22Rv1 (cell line): ENCODE measurements at regions not wholly inside any gene's neighbourhood (a gene's known extent, or its start where the extent isn't known, plus 50 kb on each side); places are given as distances from the start of the nearest gene placed in this dataset.
A peak's percentile ranks its signal among the peaks of the same experiment; 100 is the strongest.

ENCODE experiments used
- CTCF ChIP-seq: fragments of 450-650 bp; IDR thresholded peaks from 2 replicates; pipeline ENCODE4 v1.5.1; 2017; ENCODE audit warnings: mild to moderate bottlenecking
- ZFX ChIP-seq: fragments of 450-650 bp; IDR thresholded peaks from 2 replicates; pipeline ENCODE4 v1.6.1; 2017; ENCODE audit warnings: antibody characterized with exemption, borderline replicate concordance

DNA sequence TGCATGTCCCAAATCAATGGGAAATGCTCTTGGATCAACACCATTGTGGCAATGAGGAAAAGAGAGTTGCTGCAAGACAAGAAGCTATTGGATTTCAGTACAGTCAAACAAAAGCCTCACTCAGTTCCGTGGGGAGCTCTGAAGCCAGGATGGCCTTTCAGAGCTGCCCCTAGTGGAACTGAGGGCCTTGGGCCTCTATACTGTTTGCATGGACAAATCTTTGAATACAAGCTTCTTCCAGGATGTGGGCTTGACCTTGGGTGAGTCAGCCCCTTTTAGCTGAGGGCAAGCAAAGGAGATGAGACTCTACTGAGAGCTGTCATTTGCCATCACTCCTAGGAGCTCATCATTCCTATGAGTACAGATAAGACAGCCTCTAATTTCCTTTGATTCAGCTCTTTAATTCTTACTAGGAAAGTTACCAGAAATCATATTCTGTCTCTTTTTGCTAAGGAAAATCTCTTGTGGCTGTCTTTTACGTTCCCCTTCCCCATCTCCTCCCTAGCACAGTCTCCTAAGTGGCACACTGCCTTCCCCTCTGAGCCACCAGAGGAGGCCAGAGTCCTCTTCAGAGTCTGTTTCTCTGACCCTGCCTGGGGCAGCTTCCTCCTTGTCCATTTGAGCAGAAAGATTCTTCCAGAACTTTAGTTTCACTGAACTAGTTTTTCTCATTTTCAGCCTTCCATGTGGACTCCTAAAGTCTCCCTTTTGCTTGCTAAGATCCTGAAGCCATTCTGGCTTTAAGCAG, 168.8 kb upstream of the POC5 start:
- TF ChIP-seq CTCF (peak; percentile 53), ZFX (no peak)
